GM12892 (cell line): ENCODE measurements at regions not wholly inside any gene's neighbourhood (a gene's known extent, or its start where the extent isn't known, plus 50 kb on each side); places are given as distances from the start of the nearest gene placed in this dataset.

Experiments
- POLR2A ChIP-seq: IDR thresholded peaks from 2 replicates; pipeline ENCODE4 v1.6.1; 2011; ENCODE audit warnings: low read depth, low read length, control low read depth
- POLR2AphosphoS5 ChIP-seq: IDR thresholded peaks from 2 replicates; pipeline ENCODE4 v1.6.1; 2011; ENCODE audit warnings: low read depth, low read length, control low read depth

GRCh38 chr9:7975336-7975735 lies 175.8 kb upstream of the DMAC1 start:
- TF ChIP-seq POLR2A: no peak
- TF ChIP-seq POLR2AphosphoS5: no peak
